LHCN-M2 (cell line): ENCODE measurements at regions not wholly inside any gene's neighbourhood (a gene's known extent, or its start where the extent isn't known, plus 50 kb on each side); places are given as distances from the start of the nearest gene placed in this dataset.
"Not testable (repeated sequence)": the region's sequence is repeated elsewhere in the genome, so short reads cannot be mapped to it uniquely, and the experiment has no call there.

Experiments
- DNase-seq: peaks from one replicate; pipeline ENCODE4 v3.0.0-alpha.2; 2012; ENCODE audit warnings: low read depth

DNA sequence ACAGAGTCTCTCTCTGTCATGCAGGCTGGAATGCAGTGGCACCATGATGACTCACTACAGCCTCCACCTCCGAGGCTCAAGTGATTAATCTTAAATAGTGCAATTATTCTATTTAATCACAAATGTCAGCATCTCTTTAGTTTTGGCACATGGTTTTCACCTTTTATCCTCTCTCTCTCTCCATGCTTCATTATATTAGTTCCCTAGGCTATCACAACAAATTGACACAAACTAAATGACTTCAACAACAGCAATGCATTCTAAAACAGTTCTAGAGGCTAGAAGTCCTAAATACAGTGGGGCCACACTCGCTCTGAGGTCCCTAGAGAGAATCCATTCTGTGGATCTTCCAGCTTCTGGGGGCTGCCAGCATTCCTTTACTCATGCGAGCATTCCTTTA lies 178.2 kb upstream of the ZNG1F start:
- DNase-seq = not testable (repeated sequence)

DNA sequence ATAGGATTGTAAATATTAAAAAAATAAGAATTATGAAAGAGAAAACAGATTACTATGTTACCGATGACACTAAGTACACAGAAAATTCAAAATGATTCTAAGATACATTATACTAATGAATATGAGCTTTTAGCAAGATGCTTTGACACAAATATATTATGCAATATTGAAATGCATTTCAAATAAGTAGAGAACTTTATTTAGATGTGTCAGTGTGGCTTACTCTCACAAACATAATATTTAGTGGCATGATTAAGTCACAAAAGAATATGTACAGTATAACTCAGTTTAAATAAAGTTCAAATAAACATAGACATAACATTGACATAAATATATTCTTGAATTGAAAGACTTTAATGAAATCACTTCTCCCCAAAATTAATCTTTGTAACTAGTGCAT lies 172.7 kb upstream of the ZNG1F start:
- not testable (repeated sequence) for DNase-seq

DNA sequence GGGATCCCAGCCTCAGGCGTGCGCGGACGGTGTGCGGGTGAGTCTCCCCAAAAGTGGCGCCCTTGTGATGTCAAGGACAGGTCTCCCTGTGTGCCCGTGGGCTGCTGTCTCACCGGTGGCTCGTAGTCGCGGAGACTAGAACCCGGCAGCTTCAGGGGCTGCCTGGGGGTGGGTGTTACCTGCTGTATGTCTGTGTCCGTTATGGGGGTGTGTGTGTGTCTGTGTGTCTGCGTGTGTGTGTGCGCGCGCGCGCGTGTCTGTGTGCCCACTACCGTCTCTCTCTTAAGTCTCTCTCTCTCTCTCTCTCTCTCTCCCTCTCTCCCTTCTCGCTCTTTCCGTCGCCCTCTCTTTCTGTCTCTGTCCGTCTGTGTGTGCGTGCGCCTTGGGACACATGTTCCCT lies 170.0 kb upstream of the ZNG1F start:
- peak; percentile 31 for DNase-seq

DNA sequence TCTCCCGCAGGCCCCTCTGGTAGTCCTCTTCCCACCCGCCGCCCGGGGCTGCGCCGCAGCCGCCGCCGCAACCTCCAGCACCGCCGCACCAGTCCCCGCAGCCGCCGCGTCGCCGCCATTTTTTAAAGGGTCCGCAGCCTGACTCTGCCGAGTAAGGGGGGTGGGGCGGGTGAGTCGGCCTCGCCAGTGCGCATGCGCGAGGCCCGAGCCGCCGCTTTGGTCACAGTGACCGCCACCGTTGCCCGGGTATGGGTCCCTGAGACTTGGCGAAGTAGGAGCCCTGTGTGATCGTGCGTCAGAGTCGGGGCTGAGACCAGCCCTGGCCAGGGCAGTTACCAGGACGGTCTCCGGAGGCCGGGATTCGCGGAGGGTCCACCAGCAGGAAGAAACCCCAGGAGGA lies 169.6 kb upstream of the ZNG1F start:
- DNase-seq = peak; percentile 38

DNA sequence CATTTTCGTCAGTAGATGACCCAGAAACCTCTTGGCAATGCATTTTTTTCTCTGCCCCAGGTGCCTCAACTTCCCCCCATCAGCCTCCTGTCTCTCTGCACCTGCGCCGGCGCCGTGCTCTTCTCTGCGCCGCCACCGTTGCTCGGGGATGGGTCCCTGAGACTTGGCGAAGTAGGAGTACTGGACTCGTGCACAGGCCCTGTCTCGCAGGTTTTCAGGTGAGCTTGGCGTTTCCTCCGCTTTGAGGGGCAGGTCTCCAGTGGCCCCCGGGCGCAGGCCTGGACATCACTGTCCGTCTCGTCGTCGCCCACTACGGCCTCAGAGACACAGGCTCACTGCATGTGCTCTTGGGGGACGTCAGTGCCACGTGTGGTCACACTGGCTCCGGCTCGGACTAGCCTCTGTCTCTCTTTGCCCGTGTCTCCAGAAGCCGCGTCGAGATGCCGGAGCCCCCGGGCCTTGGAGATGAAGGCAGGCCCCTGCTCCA lies 168.8 kb upstream of the ZNG1F start:
- DNase-seq = not testable (repeated sequence)

DNA sequence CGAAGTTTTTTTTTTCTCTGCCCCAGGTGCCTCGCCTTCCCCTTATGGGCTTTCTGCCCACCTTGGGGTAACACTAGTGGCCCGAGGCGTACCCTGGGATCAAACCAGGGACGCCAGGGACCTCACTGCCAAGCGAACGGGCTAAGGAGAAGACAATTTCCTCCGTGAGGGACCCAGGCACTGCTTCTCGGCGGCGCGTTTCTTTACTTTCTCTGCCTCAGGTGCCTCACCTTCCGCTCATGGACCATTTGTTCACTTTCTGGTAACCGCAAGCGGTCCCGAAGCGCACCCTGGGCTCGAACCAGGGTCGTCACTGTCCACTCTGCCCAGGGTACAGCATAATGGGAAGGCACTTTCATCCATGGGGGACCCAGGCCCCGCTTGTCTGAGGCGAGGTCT lies 168.2 kb upstream of the ZNG1F start:
- DNase-seq = not testable (repeated sequence)

DNA sequence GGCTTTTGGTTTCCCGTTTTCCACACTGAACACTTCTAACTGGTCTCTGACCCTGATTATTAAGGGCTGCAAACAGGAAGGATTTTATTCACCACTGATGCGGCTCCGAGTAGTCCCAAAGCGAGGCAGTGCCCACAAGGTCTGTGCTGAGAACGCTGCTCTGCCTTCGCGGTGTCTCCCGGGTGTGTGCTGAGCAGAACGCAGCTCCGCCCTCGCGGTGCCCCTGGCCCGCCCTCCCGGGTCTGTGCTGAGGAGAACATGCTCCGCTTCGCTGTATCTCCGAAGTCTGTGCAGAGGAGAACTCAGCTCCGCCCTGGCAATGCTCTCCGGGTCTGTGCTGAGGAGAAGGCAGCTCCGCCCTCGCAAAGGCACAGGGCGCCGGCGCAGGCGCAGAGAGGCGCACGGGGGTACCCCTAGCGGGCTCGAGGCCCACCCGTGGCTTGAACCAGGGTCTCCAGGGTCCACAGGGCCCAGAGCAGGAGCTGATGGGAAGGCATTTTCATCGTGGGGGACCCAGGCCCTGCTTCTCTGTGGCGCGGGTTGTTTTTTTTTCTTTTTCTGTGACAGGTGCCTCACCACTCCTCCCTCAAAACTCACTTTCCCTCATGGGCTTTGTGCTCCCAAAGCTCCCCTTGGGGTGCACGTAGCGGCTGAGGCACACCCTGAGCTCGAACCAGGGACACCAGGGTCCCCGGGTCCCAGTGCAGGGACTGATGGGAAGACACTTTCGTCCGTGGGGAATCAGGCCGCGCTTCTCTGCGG lies 167.7 kb upstream of the ZNG1F start:
- peak; percentile 32 for DNase-seq

DNA sequence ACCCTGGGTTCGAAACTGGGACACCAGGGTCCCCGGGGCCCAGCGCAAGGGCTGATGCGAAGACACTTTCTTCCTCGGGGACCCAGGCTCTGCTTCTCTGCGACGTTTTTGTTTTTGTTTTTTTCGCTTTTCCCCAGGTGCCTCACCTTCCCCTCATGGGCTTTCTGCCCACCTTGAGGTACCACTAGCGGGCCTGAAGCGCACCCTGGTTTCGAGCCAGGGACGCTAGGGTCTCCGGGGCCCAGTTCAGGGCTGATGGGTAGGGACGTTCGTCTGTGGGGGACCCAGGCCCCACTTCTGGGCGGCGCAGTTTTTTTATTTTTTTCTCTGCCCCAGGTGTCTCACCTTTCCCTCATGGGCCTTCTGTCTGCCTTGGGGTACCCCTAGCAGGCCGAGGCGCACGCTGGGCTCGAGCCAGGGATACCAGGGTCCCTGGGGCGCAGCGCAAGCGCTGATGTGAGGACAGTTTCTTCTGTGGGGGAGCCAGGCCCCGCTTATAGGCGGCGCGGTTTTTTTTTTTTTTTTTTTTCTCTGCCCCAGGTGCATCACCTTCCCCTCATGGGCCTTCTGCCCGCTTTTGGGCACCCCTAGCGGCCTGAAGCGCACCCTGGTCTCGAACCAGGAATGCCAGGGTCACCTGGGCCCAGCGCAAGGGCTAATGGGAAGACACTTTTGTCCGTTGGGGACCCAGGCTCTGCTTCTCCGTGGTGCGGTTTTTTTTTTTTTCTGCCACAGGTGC lies 166.8 kb upstream of the ZNG1F start:
- DNase-seq = not testable (repeated sequence)

DNA sequence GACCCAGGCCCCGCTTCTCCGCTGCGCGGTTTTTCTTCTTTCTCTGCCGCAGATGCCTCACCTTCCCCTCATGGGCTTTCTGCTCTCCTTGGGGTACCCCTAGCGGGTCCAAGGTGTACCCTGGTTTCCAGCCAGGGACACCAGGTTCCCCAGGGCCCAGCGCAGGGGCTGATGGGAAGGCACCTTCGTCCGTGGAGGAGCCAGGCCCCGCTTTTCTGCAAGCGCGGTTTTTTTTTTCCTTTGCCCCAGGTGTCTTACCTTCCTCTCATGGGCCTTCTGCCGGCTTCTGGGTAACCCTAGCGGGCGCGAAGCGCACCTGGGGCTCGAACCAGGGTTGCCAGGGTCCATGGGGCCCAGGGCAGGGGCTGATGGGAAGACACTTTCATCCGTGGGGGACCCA lies 165.9 kb upstream of the ZNG1F start:
- not testable (repeated sequence) for DNase-seq

DNA sequence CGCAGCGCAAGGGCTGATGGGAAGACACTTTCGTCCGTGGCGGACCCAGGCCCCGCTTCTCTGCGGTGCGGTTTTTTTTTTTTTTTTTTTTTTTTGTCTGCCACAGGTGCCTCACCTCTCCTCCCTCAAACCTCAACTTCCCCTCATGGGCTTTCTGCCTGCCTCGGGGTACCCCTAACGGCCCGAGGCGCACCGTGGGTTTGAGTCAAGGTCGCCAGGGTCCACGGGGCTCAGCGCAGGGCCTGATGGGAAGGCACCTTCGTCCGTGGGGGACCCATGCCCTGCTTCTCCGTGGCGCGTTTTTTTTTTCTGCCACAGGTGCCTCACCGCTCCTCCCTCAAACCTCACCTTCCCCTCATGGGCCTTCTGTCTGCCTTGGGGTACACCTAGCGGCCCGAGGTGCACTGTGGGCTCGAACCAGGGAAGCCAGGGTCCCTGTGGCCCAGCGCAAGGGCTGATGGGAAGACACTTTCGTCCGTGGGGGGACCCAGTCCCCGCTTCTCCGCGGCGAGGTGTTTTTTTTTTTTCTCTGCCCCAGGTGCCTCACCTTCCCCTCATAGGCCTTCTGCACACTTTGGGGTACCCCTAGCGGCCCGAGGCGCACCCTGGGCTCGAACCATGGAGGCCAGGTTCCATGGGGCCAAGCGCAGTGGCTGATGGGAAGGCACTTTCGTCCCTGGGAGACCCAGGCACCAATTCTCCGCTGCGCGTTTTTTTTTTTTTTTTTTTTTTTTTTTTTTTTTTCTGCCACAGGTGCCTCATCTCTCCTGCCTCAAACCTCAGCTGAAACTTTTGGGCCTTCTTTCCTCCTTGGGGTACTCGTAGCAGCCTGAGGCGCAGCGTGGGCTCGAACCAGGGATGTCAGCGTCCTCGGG lies 165.2 kb upstream of the ZNG1F start:
- DNase-seq = not testable (repeated sequence)

DNA sequence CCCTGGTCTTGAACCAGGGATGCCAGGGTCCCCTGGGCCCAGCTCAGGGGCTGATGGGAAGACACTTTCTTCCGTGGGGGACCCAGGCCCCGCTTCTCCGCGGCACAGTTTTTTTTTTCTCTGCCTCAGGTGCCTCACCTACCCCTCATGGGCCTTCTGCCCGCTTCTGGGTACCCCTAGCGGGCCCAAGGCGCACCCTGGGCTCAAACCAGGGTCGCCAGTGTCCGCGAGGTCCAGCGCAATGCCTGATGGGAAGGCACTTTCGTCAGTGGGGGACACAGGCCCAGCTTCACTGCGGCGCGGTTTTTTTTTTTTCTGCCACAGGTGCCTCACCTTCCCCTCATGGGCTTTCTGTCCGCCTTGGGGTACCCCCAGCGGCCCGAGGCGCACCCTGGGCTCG lies 163.9 kb upstream of the ZNG1F start:
- DNase-seq = not testable (repeated sequence)

DNA sequence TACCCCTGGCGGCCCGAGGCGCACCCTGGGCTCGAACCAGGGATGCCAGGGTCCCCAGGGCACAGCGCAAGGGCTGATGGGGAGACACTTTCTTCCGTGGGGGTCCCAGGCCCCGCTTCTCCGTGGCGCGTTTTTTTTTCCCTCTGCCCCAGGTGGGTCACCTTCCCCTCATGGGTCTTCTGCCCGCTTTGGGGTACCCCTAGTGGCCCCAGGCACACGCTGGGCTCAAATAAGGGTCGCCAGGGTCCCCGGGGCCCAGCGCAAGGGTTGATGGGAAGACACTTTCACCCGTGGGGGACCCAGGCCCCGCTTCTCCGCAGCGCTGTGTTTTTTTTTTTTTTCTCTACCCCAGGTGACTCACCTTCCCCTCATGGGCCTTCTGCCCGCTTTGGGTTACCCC lies 163.3 kb upstream of the ZNG1F start:
- not testable (repeated sequence) for DNase-seq

DNA sequence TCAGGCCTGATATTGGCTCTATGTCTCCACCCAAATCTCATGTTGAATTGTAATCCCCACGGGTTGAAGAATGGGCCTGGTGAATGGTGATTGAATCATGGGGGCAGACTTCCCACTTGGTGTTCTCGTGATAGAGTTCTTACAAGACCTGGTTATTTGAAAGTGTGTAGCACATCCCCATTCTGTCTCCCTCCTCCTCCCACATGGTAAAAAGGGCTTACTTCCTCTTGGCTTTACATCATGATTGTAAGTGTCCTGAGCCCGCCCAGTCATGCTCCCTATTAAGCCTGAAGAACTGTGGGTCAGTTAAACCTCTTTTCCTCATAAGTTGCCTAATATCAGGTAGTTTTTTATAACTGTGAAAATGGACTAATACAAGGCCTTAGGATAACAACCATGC lies 158.8 kb upstream of the ZNG1F start:
- not testable (repeated sequence) for DNase-seq

DNA sequence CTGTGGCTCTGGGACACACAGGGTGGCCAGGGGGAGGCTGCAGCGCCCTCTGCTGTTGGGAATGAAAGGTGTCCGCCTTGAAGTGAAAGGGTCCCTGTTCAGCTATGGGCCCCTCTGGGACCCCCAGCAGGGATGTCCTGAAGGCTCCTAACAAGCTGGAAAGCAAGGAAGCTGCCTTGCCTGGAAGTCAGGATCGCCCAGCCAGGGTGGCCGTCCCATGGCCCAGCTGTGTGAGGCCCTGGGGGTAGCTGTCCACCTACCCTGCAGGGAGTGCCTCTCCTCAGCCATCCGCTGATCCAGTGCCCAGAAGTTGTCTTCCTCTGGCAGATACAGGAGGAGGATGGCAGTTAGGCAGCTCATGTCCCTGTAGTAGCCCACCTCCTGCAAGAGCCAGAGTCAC lies 143.4 kb upstream of the ZNG1F start:
- DNase-seq = not testable (repeated sequence)

DNA sequence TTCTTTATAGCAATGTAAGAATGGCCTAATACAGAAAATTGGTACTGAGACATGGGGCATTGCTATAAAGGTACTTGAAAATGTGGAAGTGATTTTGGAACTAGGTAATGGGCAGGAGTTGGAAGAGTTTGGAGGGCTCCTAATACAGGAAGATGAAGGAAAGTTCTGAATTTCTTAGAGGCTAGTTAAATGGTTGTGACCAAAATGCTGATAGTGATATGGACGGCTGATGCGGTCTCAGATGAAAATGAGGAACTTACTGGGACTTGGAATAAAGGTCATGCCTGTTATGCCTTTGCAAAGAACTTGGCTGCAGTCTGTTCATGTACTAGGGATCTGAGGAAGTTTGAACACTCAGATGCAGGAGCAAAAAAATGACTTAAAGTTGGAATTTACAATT lies 132.2 kb upstream of the ZNG1F start:
- DNase-seq = not testable (repeated sequence)

DNA sequence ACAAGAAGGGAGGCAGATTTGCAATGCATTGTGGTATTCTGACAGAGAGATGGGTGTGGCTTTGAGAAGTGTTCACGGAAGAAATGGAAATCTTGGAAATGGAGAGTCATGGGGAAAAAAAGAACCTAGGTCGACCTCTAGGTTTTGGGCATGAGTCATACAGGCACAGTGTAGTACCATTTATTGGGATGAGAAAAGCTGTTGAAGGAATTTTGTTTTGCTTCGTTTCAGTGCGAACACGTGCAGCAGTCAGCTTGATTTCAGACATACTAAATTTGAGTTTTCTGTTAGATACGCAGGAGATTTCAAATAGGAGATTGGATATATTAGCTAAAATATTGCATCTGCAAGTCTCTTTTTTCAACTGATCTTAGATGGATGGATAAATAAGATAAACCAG lies 119.8 kb upstream of the ZNG1F start:
- DNase-seq = not testable (repeated sequence)

DNA sequence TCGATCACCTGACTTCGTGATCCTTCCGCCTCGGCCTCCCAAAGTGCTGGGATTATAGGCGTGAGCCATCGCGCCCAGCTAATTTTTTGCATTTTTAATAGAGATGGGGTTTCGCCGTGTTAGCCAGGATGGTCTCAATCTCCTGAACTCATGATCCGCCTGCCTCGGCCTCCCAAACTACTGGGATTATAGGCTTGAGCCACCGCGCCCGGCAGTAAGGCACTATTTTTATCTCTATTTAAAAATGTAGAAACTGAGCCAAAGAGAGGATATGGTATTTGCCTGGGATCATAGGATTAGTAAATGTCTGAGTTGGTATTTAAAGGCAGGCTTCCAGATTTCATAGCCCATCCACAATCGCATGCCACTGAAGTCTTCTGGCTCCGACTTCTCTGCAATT lies 96.6 kb upstream of the ZNG1F start:
- DNase-seq = not testable (repeated sequence)

DNA sequence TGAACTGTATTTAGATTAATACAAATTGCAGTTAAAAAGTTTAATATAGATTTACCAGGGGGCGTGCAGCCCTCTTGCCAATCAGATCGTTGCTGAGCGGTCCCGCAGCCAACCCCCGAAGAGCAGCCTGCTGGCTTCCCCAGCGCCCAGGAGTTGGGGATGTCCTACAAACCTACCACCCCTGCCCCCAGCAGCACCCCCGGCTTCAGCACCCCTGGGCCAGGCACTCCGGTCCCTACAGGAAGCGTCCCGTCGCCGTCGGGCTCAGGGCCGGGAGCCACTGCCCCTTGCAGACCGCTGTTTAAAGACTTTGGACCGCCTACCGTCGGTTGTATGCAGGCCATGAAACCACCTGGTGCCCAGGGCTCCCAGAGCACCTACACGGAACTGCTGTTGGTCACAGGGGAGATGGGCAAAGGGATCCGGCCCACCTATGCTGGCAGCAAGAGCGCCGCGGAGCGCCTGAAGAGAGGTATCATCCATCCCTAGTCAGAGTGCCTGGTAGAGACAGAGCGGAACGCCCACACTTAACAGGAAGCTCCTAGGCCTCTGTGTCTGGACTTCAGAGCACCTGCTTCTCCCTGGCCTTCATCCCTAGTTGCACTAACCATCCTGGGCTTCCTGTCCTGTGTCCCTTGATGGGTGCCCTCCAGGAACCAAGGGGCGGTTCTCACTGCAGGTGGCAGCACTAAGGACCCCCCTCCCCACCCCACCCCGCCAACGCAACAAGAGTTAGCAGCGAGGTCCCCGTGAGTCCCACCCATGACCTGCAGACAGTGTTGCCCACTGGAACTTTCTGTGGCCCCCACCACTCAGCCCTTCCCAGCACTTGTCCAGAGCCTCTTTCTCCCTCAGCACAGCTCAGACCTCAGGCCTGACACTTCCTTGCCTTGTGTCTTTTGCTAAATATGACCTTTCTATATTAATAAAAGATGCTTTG lies 91.5 kb upstream of the ZNG1F start:
- DNase-seq = not testable (repeated sequence)

DNA sequence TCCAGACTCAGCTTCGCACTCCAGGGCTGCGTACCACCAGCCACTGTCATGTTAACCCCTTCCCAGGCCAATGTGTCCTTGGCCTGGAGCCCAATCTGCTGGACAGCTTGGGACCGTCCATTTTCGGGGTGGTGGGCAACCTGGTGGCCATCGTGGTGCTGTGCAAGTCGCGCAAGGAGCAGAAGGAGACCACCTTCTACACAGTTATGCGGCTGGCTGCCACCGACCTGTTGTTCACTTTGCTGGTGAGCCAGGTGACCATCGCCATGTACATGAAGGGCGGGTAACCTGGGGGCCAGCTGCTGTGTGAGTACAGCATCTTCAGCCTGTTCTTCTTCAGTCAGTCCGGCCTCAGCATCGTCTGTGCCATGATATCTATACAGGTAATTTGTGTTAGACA lies 90.3 kb upstream of the ZNG1F start:
- DNase-seq = not testable (repeated sequence)

DNA sequence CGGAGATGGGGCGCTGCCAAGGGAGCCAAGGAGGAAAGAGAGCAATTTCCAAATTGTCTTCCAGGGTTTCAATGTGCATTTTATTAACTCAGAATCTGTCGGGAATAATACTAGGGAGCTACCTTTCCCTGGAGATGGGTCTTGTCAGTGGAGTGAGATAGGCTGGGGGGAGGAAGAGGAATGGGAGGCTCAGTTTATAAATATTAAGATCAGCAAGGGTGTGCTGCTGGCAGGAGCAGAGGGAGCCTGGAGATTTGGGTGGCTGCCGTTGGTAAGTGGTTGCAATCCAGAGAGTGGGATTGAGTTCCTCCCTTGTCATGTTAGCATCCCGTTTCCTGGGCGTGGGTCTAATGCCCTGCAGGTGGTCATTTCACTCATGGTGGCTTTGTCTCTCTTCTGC lies 89.9 kb upstream of the ZNG1F start:
- DNase-seq = not testable (repeated sequence)
